Caco-2 (cell line): ENCODE measurements at regions not wholly inside any gene's neighbourhood (a gene's known extent, or its start where the extent isn't known, plus 50 kb on each side); places are given as distances from the start of the nearest gene placed in this dataset.
"Not testable (repeated sequence)": the region's sequence is repeated elsewhere in the genome, so short reads cannot be mapped to it uniquely, and the experiment has no call there.

Experiments used
- BruUV-seq: library from RNA; stranded (reverse); fragments of 400-500 nt; replicated peaks from 2 replicates; lab custom pipeline; 2021; lab: Mats Ljungman, UMichigan
- CTCF ChIA-PET: fragments of 300-600 bp; sonication (Branson Sonifier 250); formaldehyde crosslinking; loops from one replicate; lab custom pipeline; 2022; ENCODE audit warnings: antibody characterized with exemption; lab: Charles Lee
- POLR2A ChIA-PET: fragments of 300-600 bp; sonication (Branson Sonifier 250); formaldehyde crosslinking; loops from one replicate; lab custom pipeline; 2022; ENCODE audit warnings: antibody characterized with exemption; lab: Charles Lee
- DNase-seq, 2 experiments: peaks; one replicate each; pipeline versions ENCODE4 v3.0.0 to v3.0.0-alpha.2; 2020 to 2022
- H3K27me3 ChIP-seq: replicated peaks from 2 replicates; pipeline ENCODE4 v1.6.0; 2011; ENCODE audit warnings: low read length; ENCODE audit not compliant: control insufficient read depth, insufficient read depth
- H3K36me3 ChIP-seq: 2 replicates; pipeline ENCODE4 v1.5.1; 2011; ENCODE audit warnings: low read length; ENCODE audit not compliant: control insufficient read depth, insufficient read depth
- H3K4me1 ChIP-seq: fragments of 250-450 bp; sonication (Bioruptor Pico); 2 replicates; pipeline ENCODE4 v1.5.1; 2020; ENCODE audit warnings: mild to moderate bottlenecking
- H3K4me3 ChIP-seq: 2 replicates; pipeline ENCODE4 v1.5.1; 2011; ENCODE audit warnings: low read depth, mild to moderate bottlenecking, control low read depth, low read length
- H3K9me3 ChIP-seq: fragments of 250-450 bp; sonication (Bioruptor Pico); 2 replicates; pipeline ENCODE4 v1.5.1; 2020; ENCODE audit warnings: mild to moderate bottlenecking, moderate library complexity
- H3K27ac Mint-ChIP-seq: one replicate; pipeline ENCODE4 v1.8.0; 2022; ENCODE audit warnings: mixed read lengths; ENCODE audit not compliant: unreplicated experiment
- H3K27me3 Mint-ChIP-seq: one replicate; pipeline ENCODE4 v1.8.0; 2022; ENCODE audit warnings: mixed read lengths; ENCODE audit not compliant: insufficient read depth, unreplicated experiment
- H3K36me3 Mint-ChIP-seq: one replicate; pipeline ENCODE4 v1.8.0; 2022; ENCODE audit warnings: mild to moderate bottlenecking, mixed read lengths; ENCODE audit not compliant: insufficient read depth, unreplicated experiment
- H3K4me1 Mint-ChIP-seq: one replicate; pipeline ENCODE4 v1.8.0; 2022; ENCODE audit warnings: low read depth, mixed read lengths; ENCODE audit not compliant: unreplicated experiment
- H3K4me3 Mint-ChIP-seq: one replicate; pipeline ENCODE4 v1.8.0; 2022; ENCODE audit warnings: mild to moderate bottlenecking, moderate library complexity, mixed read lengths; ENCODE audit not compliant: unreplicated experiment
- H3K9me3 Mint-ChIP-seq: one replicate; pipeline ENCODE4 v1.8.0; 2022; ENCODE audit warnings: mixed read lengths; ENCODE audit not compliant: unreplicated experiment
- intact Hi-C: fragments of 100-400 bp; cut with micrococcal nuclease; formaldehyde crosslinking; loops from one replicate; pipeline ENCODE4 v1.10.0; 2022; ENCODE audit not compliant: unreplicated experiment

- H3K9me3 ChIP-seq = not testable (repeated sequence)
Observed at GRCh38 chr7:128561116-128561722, 84.7 kb downstream of the METTL2B start.

GRCh38 chr7:128562795-128563194 is 86.2 kb downstream of the METTL2B start:
- peaks cover 32% of the 10 kb centered on the region for H3K36me3 Mint-ChIP-seq
- H3K4me3 Mint-ChIP-seq, H3K27me3 ChIP-seq, H3K4me3 ChIP-seq, H3K27ac Mint-ChIP-seq, H3K4me1 ChIP-seq, H3K9me3 ChIP-seq, BruUV-seq, DNase-seq, H3K36me3 ChIP-seq, H3K9me3 Mint-ChIP-seq, intact Hi-C loops, H3K27me3 Mint-ChIP-seq, CTCF ChIA-PET, POLR2A ChIA-PET: not testable (repeated sequence)
- H3K4me1 Mint-ChIP-seq = peaks cover 15% of the 10 kb centered on the region

More at GRCh38 chr7:128561116-128561722, 84.7 kb downstream of the METTL2B start:
- POLR2A ChIA-PET, H3K27me3 ChIP-seq, H3K27ac Mint-ChIP-seq, H3K36me3 ChIP-seq, DNase-seq, BruUV-seq, H3K9me3 Mint-ChIP-seq, H3K4me3 ChIP-seq, intact Hi-C loops, CTCF ChIA-PET, H3K4me1 ChIP-seq, H3K4me3 Mint-ChIP-seq, H3K27me3 Mint-ChIP-seq: not testable (repeated sequence)
- Mint-ChIP-seq H3K36me3 (peaks cover 30% of the 10 kb centered on the region), H3K4me1 (peaks cover 15% of the 10 kb centered on the region)

GRCh38 chr7:128564123-128564700 is 87.7 kb downstream of the METTL2B start:
- BruUV-seq, POLR2A ChIA-PET, H3K27me3 Mint-ChIP-seq, H3K36me3 ChIP-seq, H3K9me3 ChIP-seq, H3K4me1 ChIP-seq, H3K4me3 ChIP-seq, H3K9me3 Mint-ChIP-seq, intact Hi-C loops, CTCF ChIA-PET, H3K27ac Mint-ChIP-seq, H3K4me3 Mint-ChIP-seq, DNase-seq, H3K27me3 ChIP-seq: not testable (repeated sequence)
- Mint-ChIP-seq H3K4me1 (peaks cover 15% of the 10 kb centered on the region), H3K36me3 (peaks cover 37% of the 10 kb centered on the region)

- H3K27me3 Mint-ChIP-seq, POLR2A ChIA-PET, H3K4me3 Mint-ChIP-seq, H3K9me3 Mint-ChIP-seq, H3K4me1 Mint-ChIP-seq, H3K27ac Mint-ChIP-seq, H3K9me3 ChIP-seq, H3K36me3 ChIP-seq, H3K27me3 ChIP-seq, intact Hi-C loops, BruUV-seq, H3K4me3 ChIP-seq, DNase-seq, CTCF ChIA-PET, H3K4me1 ChIP-seq: not testable (repeated sequence)
- H3K36me3 Mint-ChIP-seq = peaks cover 36% of the 10 kb centered on the region
Observed at GRCh38 chr7:128564932-128565864, 88.7 kb downstream of the METTL2B start.

GRCh38 chr7:128575277-128575676 is 96.8 kb upstream of the GARIN1A start:
- H3K4me1 Mint-ChIP-seq, CTCF ChIA-PET, intact Hi-C loops: not testable (repeated sequence)

GRCh38 chr7:128576953-128577352 is 95.1 kb upstream of the GARIN1A start:
- POLR2A ChIA-PET, H3K4me1 ChIP-seq, H3K9me3 ChIP-seq, H3K4me3 Mint-ChIP-seq, H3K27ac Mint-ChIP-seq, H3K36me3 ChIP-seq, H3K9me3 Mint-ChIP-seq, H3K4me1 Mint-ChIP-seq, H3K27me3 ChIP-seq, intact Hi-C loops, H3K4me3 ChIP-seq, CTCF ChIA-PET, DNase-seq, BruUV-seq, H3K27me3 Mint-ChIP-seq: not testable (repeated sequence)
- peaks cover 24% of the 10 kb centered on the region for H3K36me3 Mint-ChIP-seq

More at GRCh38 chr7:128575277-128575676, 96.8 kb upstream of the GARIN1A start:
- H3K9me3 ChIP-seq, H3K36me3 ChIP-seq, H3K4me1 ChIP-seq, H3K9me3 Mint-ChIP-seq, H3K4me3 ChIP-seq, BruUV-seq, H3K27ac Mint-ChIP-seq, H3K4me3 Mint-ChIP-seq, H3K27me3 Mint-ChIP-seq, POLR2A ChIA-PET, DNase-seq, H3K27me3 ChIP-seq: not testable (repeated sequence)
- H3K36me3 Mint-ChIP-seq = peaks cover 27% of the 10 kb centered on the region
